ENCODE measurements at regions not wholly inside any gene's neighbourhood (a gene's known extent, or its start where the extent isn't known, plus 50 kb on each side); places are given as distances from the start of the nearest gene placed in this dataset.

- DNase-seq, result no peak
Observed at GRCh38 chr7:109003742-109004141, 434.1 kb downstream of the DNAJB9 start.

- no peak for DNase-seq
Observed at GRCh38 chr7:109009636-109010035, 440.0 kb downstream of the DNAJB9 start.

- DNase-seq, result no peak
Observed at GRCh38 chr7:109020251-109020650, 450.6 kb downstream of the DNAJB9 start.

- DNase-seq, result no peak
Observed at GRCh38 chr7:109021390-109021789, 451.7 kb downstream of the DNAJB9 start.

- no peak for DNase-seq
Observed at GRCh38 chr7:109029866-109030265, 460.2 kb downstream of the DNAJB9 start.

- DNase-seq, result no peak
Observed at GRCh38 chr7:109044691-109045090, 475.0 kb downstream of the DNAJB9 start.

GRCh38 chr7:109049366-109049765, 479.7 kb downstream of the DNAJB9 start:
- no peak for DNase-seq

GRCh38 chr7:109059089-109059488, 489.4 kb downstream of the DNAJB9 start:
- no peak for DNase-seq

- DNase-seq, result no peak
Observed at GRCh38 chr7:109062798-109063197, 493.1 kb downstream of the DNAJB9 start.

GRCh38 chr7:109073543-109073942, 503.9 kb downstream of the DNAJB9 start:
- no peak for DNase-seq

GRCh38 chr7:109076396-109076972, 506.8 kb downstream of the DNAJB9 start:
- no peak for DNase-seq

GRCh38 chr7:109091042-109091441, 521.4 kb downstream of the DNAJB9 start:
- DNase-seq, result no peak

GRCh38 chr7:109092268-109092667, 522.6 kb downstream of the DNAJB9 start:
- DNase-seq, result no peak

- DNase-seq, result no peak
Observed at GRCh38 chr7:109101332-109101731, 531.7 kb downstream of the DNAJB9 start.

GRCh38 chr7:109109558-109109957, 539.9 kb downstream of the DNAJB9 start:
- DNase-seq, result no peak

- no peak for DNase-seq
Observed at GRCh38 chr7:109111086-109111485, 541.4 kb downstream of the DNAJB9 start.

GRCh38 chr7:109121599-109122300, 552.1 kb downstream of the DNAJB9 start:
- no peak for DNase-seq

GRCh38 chr7:109125001-109125400, 555.3 kb downstream of the DNAJB9 start:
- no peak for DNase-seq

- DNase-seq, result no peak
Observed at GRCh38 chr7:109126404-109127050, 556.9 kb downstream of the DNAJB9 start.

GRCh38 chr7:109127145-109127544, 557.5 kb downstream of the DNAJB9 start:
- no peak for DNase-seq

GRCh38 chr7:109131141-109131540, 561.5 kb downstream of the DNAJB9 start:
- DNase-seq, result no peak

GRCh38 chr7:109136893-109137292, 567.2 kb downstream of the DNAJB9 start:
- no peak for DNase-seq

GRCh38 chr7:109154748-109155147, 585.1 kb downstream of the DNAJB9 start:
- DNase-seq, result no peak

- DNase-seq, result no peak
Observed at GRCh38 chr7:109158246-109158645, 588.6 kb downstream of the DNAJB9 start.
